Activated CD4-positive, alpha-beta memory T cell treated with anti-CD3 and anti-CD28 coated beads, Interleukin-2, amount 10 ng/mL, durations not matched to agents 7 days and 5 days (primary cell): ENCODE measurements at regions not wholly inside any gene's neighbourhood (a gene's known extent, or its start where the extent isn't known, plus 50 kb on each side); places are given as distances from the start of the nearest gene placed in this dataset.

Source experiments
- CTCF ChIA-PET: fragments of 350-600 bp; sonication (Branson Sonifier 250); formaldehyde crosslinking; loops from one replicate; lab custom pipeline; 2021; ENCODE audit warnings: antibody characterized with exemption, inconsistent platforms; lab: Charles Lee
- POLR2A ChIA-PET: fragments of 350-600 bp; sonication (Branson Sonifier 250); formaldehyde crosslinking; loops from one replicate; lab custom pipeline; 2021; ENCODE audit warnings: antibody characterized with exemption; lab: Charles Lee
- DNase-seq: peaks from one replicate; pipeline ENCODE4 v3.0.0-alpha.2; 2020
- H3K27ac Mint-ChIP-seq: one replicate; pipeline ENCODE4 v1.8.0; 2021; ENCODE audit warnings: mild to moderate bottlenecking, mixed read lengths
- H3K27me3 Mint-ChIP-seq: one replicate; pipeline ENCODE4 v1.8.0; 2021; ENCODE audit warnings: mixed read lengths
- H3K36me3 Mint-ChIP-seq: one replicate; pipeline ENCODE4 v1.8.0; 2021; ENCODE audit warnings: low read depth, mixed read lengths
- H3K4me1 Mint-ChIP-seq: one replicate; pipeline ENCODE4 v1.8.0; 2021; ENCODE audit warnings: mixed read lengths
- H3K4me3 Mint-ChIP-seq: one replicate; pipeline ENCODE4 v1.8.0; 2021; ENCODE audit warnings: mild to moderate bottlenecking, mixed read lengths
- H3K9me3 Mint-ChIP-seq: one replicate; pipeline ENCODE4 v1.8.0; 2021; ENCODE audit warnings: mixed read lengths

DNA sequence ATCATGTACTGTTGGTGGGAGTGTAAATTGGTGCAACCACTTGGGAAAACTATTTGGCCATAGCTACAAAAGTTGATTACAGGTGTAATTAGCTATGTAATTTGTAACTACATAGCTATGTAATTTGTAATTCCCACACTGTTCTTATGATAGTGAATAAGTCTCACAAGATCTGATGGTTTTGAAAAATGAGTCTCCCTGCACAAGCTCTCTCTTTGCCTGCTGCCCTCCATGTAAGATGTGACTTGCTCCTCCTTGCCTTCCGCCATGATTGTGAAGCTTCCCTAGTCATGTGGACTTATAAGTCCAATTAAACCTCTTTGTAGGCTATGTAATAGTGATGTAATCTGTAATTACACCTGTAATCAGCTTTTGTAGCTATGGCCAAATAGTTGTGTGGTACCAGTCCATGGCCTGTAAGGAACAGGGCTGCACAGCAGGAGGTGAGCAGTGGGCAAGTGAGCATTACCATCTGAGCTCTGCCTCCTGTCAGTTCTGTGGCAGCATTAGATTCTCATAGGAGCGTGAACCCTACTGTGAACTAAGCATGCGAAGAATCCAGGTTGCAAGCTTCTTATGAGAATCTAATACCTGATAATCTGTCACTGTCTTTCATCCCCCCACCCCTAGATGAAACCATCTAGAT, 133.7 kb upstream of the COPS8 start:
- H3K4me1 Mint-ChIP-seq = peaks cover 14% of the 10 kb centered on the region
- POLR2A ChIA-PET = no interaction called here
- no peak for DNase-seq
- no peak overlapping the region for H3K4me3 Mint-ChIP-seq
- no peaks in the 10 kb centered on the region for H3K36me3 Mint-ChIP-seq
- H3K27me3 Mint-ChIP-seq = peaks cover 6% of the 10 kb centered on the region
- H3K27ac Mint-ChIP-seq = no peak overlapping the region
- CTCF ChIA-PET = no interaction called here
- peaks cover 6% of the 10 kb centered on the region for H3K9me3 Mint-ChIP-seq

DNA sequence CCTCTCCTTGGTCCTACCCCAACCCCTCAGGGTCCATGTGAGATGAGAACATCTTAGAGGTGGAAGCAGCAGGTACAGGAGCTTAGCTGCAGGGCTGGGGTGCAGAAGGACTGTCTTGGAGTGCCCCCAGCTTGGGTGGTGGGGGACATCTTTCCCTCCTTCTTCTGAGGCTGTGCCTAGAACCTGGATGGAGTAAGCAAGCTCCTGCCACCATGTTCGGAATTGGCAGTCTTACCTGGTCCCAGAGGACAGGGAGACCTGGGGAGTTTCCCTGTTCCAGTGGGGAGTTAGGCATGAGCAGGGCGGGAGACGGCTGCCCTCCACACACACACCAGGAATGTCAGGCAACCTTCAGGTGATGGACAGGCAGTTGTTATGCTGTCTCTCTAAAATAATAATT, 131.0 kb upstream of the COPS8 start:
- H3K36me3 Mint-ChIP-seq = no peaks in the 10 kb centered on the region
- CTCF ChIA-PET = no interaction called here
- H3K27ac Mint-ChIP-seq = no peak overlapping the region
- POLR2A ChIA-PET = no interaction called here
- H3K27me3 Mint-ChIP-seq = peaks cover 6% of the 10 kb centered on the region
- peaks cover 15% of the 10 kb centered on the region for H3K4me1 Mint-ChIP-seq
- DNase-seq = no peak
- peaks cover 6% of the 10 kb centered on the region for H3K9me3 Mint-ChIP-seq
- no peak overlapping the region for H3K4me3 Mint-ChIP-seq

DNA sequence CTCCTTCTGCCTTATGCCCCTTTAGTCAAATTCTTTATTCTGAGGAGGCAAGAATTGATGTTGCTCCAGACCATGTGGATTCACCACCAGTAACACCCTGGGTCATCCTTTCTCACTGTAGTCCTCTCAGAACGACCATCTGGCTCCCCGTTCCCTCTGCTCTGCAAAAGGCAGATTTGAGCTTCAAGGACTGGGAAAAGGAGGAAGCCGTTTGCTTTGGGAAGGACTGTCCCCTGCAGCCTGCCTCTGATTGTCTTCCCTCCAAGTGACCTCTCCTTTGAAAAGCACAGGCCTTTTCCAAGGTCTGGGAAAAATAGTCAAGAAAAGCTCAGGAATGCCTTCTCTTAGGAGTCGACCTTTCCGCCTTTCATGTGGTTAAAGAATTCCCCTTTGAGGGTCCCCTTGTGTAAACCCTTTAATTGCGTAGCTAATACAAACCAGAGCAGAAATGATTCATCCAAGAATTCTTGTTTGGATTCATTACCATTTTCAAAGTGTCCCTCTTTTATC, 130.1 kb upstream of the COPS8 start:
- Mint-ChIP-seq H3K9me3 (peaks cover 6% of the 10 kb centered on the region), H3K4me3 (no peak overlapping the region), H3K27me3 (peaks cover 6% of the 10 kb centered on the region), H3K4me1 (peaks cover 15% of the 10 kb centered on the region), H3K36me3 (no peaks in the 10 kb centered on the region), H3K27ac (no peak overlapping the region)
- ChIA-PET POLR2A (no interaction called here), CTCF (no interaction called here)
- no peak for DNase-seq

DNA sequence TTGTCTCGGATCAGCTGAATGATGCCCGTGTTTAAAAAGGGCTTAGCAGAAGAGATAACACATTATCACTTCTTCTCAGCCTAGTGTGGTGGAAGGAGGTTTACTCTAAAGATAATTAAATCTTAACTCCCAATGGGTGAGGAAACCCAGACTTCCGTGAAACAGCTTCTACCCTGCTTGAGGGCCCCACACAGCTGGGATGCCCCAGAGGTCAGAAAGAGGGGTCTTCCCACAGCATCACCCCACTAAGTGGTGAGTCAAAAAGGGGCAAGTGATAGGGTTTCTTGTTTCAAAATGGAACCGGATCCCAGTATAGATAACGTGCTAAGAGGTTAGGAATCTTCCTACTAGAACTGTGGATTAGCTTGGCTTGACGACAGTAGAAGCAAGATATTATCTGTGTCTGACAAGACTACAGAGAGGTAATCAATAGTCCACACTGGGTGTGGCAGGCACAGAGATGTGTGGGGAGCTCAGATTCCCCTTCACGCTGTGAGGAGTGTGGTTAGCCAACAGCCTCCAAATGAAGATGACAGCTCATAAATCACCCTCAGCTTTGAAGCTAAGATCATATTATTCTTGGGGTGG, 129.6 kb upstream of the COPS8 start:
- H3K27ac Mint-ChIP-seq = peak overlapping the region; percentile 12
- H3K4me1 Mint-ChIP-seq = peaks cover 15% of the 10 kb centered on the region
- ChIA-PET POLR2A (interaction anchor here (0.8 to 1.0 kb wide), 2 partner anchors 13 to 14 kb away, joined by 3 to 4 read pairs; no protein-coding TSS in a partner anchor), CTCF (no interaction called here)
- no peaks in the 10 kb centered on the region for H3K36me3 Mint-ChIP-seq
- peak; percentile 34 for DNase-seq
- no peak overlapping the region for H3K4me3 Mint-ChIP-seq
- peaks cover 6% of the 10 kb centered on the region for H3K9me3 Mint-ChIP-seq
- H3K27me3 Mint-ChIP-seq = peaks cover 6% of the 10 kb centered on the region

DNA sequence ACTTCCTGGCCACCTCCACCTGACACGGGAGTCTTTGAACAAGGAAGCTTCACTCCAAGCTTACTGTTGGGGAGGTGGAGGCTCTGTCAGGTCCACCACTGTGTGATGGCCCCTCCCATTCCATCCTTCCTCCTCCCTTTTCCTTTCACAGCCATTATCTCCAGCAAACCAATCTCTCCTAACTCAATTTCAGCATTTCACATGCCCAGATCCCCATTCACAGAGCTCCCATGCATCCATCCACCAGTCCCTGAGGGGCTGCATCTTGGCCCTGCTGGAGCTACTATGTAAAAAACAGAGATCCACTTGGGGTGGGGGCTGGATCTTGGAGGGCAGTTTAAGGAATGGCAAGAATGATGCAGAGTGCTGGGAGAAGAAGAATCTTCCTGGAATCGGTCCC, 129.0 kb upstream of the COPS8 start:
- peak overlapping the region; percentile 12 for H3K27ac Mint-ChIP-seq
- H3K9me3 Mint-ChIP-seq = peaks cover 3% of the 10 kb centered on the region

DNA sequence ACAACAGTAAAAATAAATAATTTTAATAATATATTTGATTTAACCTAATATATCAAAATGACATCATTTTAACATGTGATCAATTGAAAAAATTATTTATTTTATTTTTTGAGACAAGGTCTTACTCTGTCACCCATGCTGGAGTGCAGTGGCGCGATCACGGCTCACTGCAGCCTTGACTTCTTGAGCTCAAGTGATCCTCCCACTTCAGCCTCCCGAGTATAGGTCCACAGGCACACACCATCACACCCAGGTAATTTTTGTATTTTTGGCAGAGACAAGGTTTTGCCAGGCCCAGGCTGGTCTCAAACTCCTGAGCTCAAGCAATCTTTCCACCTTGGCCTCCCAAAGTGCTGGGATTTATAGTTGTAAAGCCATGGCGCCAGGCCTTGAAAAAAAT, 126.7 kb upstream of the COPS8 start:
- Mint-ChIP-seq H3K9me3 (no peaks in the 10 kb centered on the region), H3K27me3 (peaks cover 2% of the 10 kb centered on the region), H3K4me3 (no peak overlapping the region), H3K36me3 (no peaks in the 10 kb centered on the region), H3K4me1 (peaks cover 15% of the 10 kb centered on the region), H3K27ac (no peak overlapping the region)
- ChIA-PET CTCF (interaction anchor here (0.8 kb wide), 1 partner anchor 14 kb away, joined by 3 read pairs; no protein-coding TSS in a partner anchor), POLR2A (no interaction called here)
- DNase-seq = no peak

More for the DNA sequence above, 129.0 kb upstream of the COPS8 start:
- Mint-ChIP-seq H3K4me3 (no peak overlapping the region), H3K27me3 (peaks cover 5% of the 10 kb centered on the region), H3K36me3 (no peaks in the 10 kb centered on the region), H3K4me1 (peaks cover 15% of the 10 kb centered on the region)
- ChIA-PET POLR2A (interaction anchor here (0.8 to 1.0 kb wide), 2 partner anchors 13 to 14 kb away, joined by 3 to 4 read pairs; no protein-coding TSS in a partner anchor), CTCF (no interaction called here)
- no peak for DNase-seq

DNA sequence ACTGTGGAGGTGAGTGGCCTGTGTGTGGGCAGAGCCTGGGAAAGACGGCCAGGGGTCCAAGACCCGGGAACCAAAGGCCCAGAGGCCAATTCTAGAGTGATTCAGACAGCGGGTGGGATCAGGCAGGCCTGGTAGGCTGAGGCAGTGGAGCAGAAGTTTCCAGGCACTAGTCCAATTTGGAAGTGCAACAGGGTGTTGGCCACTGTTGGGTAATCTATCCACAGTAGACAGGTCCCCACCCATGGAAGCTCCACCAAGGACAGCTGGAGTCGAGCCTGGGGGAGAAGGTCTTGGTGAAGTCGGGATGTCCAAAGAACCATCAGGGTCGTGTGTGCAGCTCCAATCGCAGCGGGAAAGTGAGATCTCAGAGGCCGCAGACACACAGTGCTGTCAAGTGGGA, 125.8 kb upstream of the COPS8 start:
- peaks cover 15% of the 10 kb centered on the region for H3K4me1 Mint-ChIP-seq
- H3K36me3 Mint-ChIP-seq = no peaks in the 10 kb centered on the region
- H3K9me3 Mint-ChIP-seq = no peaks in the 10 kb centered on the region
- CTCF ChIA-PET = no interaction called here
- POLR2A ChIA-PET = no interaction called here
- no peak overlapping the region for H3K4me3 Mint-ChIP-seq
- H3K27me3 Mint-ChIP-seq = peaks cover 2% of the 10 kb centered on the region
- H3K27ac Mint-ChIP-seq = no peak overlapping the region
- peak; percentile 1 for DNase-seq

DNA sequence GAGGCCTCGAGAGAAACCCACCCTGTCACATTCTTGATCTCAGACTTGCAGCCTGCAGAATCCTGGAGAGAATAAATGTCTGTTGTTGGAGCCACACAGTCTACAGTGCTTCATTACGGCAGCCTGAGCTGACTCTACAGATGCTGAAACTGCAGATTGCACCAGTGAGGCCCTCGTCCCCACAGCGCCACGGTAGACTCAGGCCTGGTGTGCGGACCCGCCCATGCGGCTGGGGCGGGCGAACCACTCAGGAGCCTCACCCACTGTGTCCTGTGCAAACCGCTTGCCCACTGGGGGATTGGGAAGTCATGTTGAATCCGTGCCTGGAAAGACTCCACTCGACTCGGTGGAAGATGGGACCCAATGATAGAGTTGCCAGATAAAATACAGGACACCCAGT, 125.2 kb upstream of the COPS8 start:
- Mint-ChIP-seq H3K4me1 (peaks cover 15% of the 10 kb centered on the region), H3K4me3 (no peak overlapping the region), H3K27me3 (no peaks in the 10 kb centered on the region), H3K9me3 (no peaks in the 10 kb centered on the region), H3K27ac (no peak overlapping the region), H3K36me3 (no peaks in the 10 kb centered on the region)
- ChIA-PET CTCF (no interaction called here), POLR2A (no interaction called here)
- peak; percentile 9 for DNase-seq

DNA sequence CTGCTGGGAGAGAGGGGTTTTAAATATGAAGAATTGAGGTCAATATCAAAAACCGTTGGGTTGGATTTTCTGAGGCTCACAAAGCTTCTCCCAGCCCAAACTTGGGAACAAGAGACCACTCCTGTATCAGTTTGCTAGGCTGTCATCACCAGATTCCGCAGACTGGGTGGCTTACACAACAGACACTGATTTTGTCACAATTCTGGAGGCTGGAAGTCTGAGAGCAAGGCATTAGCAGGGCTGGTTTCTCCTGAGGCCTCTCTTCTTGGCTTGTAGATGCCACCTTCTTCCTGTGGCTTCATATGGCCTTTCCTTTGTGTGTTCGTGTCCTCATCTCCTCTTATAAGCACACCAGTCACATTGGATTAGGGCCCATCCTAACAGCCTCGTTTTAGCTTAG, 122.9 kb upstream of the COPS8 start:
- Mint-ChIP-seq H3K36me3 (no peaks in the 10 kb centered on the region), H3K4me3 (no peak overlapping the region), H3K27ac (no peak overlapping the region), H3K27me3 (no peaks in the 10 kb centered on the region), H3K9me3 (no peaks in the 10 kb centered on the region), H3K4me1 (peaks cover 12% of the 10 kb centered on the region)
- CTCF ChIA-PET = interaction anchor here (1.4 kb wide), 1 partner anchor 13 kb away, joined by 3 read pairs; no protein-coding TSS in a partner anchor
- no peak for DNase-seq
- POLR2A ChIA-PET = no interaction called here

DNA sequence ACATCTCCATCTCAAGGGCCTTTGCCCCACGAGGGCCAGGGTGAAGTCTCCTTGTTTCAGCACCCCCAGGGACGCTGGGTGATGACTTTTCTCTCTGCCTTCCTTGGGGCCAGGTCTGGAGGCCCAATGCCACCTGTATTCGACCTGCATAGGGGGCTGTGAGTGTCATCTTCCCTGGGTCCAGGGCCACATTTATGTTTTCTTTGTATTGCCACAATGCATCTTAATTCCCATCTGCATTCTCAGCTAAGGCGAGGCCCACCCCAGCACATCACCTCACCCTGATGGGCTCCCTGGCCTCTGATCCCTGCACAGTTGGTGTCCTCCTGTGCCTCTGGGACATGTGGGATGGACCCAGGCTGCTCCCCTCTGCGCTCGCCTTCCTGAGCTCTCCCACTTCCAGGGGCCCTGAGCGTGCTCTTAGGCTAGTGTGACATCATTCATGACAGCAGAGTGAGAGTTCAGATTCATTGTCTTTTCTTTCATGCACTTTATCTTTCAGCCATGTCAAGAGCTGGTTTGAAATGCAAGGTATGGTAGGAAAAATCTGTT, 122.0 kb upstream of the COPS8 start:
- Mint-ChIP-seq H3K27ac (no peak overlapping the region), H3K36me3 (no peaks in the 10 kb centered on the region), H3K4me3 (no peak overlapping the region), H3K27me3 (no peaks in the 10 kb centered on the region), H3K9me3 (no peaks in the 10 kb centered on the region), H3K4me1 (peaks cover 19% of the 10 kb centered on the region)
- CTCF ChIA-PET = no interaction called here
- POLR2A ChIA-PET = no interaction called here
- DNase-seq = peak; percentile 10

DNA sequence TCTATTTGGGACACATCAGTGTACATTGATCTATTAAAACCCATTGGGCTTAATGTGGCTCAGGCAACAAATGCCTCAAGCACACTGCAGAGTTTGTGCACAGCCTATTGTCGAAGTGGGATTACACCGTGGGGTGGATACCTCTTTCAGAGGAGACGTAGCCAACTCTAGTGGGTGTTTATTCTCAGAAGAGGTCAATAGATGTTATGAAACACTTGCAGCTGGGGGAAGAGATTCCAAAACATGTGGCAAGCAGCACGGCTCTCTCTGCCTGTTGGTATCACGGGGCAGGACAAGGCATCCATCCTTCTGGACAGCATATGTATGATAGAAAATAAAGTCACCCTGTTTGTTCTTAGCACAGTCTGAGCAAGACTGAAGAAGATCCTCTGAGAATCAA, 121.4 kb upstream of the COPS8 start:
- H3K27ac Mint-ChIP-seq = no peak overlapping the region
- peak; percentile 9 for DNase-seq
- POLR2A ChIA-PET = no interaction called here
- H3K4me3 Mint-ChIP-seq = no peak overlapping the region
- peaks cover 25% of the 10 kb centered on the region for H3K4me1 Mint-ChIP-seq
- CTCF ChIA-PET = no interaction called here
- H3K27me3 Mint-ChIP-seq = no peaks in the 10 kb centered on the region
- H3K9me3 Mint-ChIP-seq = no peaks in the 10 kb centered on the region
- H3K36me3 Mint-ChIP-seq = no peaks in the 10 kb centered on the region

DNA sequence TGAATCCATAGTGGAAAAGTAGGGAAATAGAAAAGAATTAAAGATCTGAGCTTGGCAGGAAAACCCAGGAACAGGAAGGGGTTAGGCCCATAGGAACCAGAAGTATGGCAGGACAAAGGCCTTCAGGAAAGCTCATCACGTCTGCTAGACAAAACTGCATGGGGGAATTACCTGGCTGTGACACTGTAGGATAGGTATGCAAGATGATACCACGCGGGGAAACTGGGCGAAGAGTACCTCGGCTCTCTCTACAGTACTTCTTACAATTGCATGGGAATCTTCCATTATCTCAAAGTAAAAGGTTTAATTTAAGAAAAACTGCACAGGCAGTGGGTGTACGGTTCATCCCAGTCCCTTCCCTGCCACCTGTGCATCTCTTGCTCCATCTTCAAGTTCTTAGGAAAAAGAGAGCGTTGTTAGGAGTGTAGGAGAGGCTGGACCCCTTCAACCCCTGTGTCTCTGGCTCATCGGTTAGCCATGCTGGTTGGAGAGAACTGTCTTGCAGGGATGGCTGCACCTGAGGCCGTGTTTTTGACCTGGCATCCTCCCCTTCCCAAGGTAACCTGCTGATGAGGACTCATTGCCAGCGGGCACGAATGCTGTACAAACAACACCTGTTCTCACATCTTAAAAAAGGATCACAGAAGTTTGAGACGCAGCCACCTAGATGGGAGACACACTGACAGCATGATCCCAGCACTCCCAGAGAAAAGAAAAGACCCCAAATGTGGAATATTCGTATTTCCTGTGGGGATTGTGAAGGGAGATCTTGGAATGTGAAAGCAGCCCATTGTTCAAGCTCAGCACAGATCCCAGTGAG, 120.5 kb upstream of the COPS8 start:
- no peaks in the 10 kb centered on the region for H3K27me3 Mint-ChIP-seq
- no peak overlapping the region for H3K27ac Mint-ChIP-seq
- ChIA-PET CTCF (no interaction called here), POLR2A (no interaction called here)
- peak; percentile 9 for DNase-seq
- no peaks in the 10 kb centered on the region for H3K36me3 Mint-ChIP-seq
- no peaks in the 10 kb centered on the region for H3K9me3 Mint-ChIP-seq
- peaks cover 34% of the 10 kb centered on the region for H3K4me1 Mint-ChIP-seq
- H3K4me3 Mint-ChIP-seq = no peak overlapping the region

DNA sequence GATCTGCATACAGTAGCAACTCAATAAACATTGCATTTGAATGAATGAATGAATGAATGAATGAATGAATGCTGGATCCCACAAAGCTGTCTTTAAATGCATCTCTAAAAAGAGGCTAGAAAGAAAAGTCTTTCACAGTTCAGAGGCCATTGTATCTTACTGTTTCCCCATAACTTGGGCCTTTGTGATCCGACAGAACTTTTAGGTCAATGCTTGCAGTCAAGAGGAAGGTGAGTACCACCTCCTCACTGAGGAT, 119.9 kb upstream of the COPS8 start:
- no peak for DNase-seq
- peaks cover 37% of the 10 kb centered on the region for H3K4me1 Mint-ChIP-seq
- POLR2A ChIA-PET = no interaction called here
- no peak overlapping the region for H3K27ac Mint-ChIP-seq
- H3K27me3 Mint-ChIP-seq = no peaks in the 10 kb centered on the region
- H3K4me3 Mint-ChIP-seq = no peak overlapping the region
- CTCF ChIA-PET = no interaction called here
- no peaks in the 10 kb centered on the region for H3K36me3 Mint-ChIP-seq
- H3K9me3 Mint-ChIP-seq = no peaks in the 10 kb centered on the region
